Small intestine (tissue), 7 donors: ENCODE measurements at regions not wholly inside any gene's neighbourhood (a gene's known extent, or its start where the extent isn't known, plus 50 kb on each side); places are given as distances from the start of the nearest gene placed in this dataset.

Source experiments
- DNase-seq, 2 donors: peaks; one replicate each; pipeline versions ENCODE4 v3.0.0 to v3.0.0-alpha.2; 2013
- FAIRE-seq: peaks from 2 replicates; lab custom pipeline; 2012; peaks lifted over from hg19 to GRCh38; lab: Jason Lieb, UNC
- H3K27ac ChIP-seq, 3 donors: one replicate each; pipeline ENCODE4 v1.5.1; 2013; ENCODE audit warnings: low read length in 2 of 3, mild to moderate bottlenecking in 2 of 3, control low read depth in 1 of 3, inconsistent platforms in 1 of 3, low read depth in 1 of 3, moderate library complexity in 1 of 3
- H3K27me3 ChIP-seq, 3 donors: one replicate each; pipeline ENCODE4 v1.6.1; 2013; ENCODE audit warnings: low read length in 3 of 3, inconsistent platforms in 1 of 3; ENCODE audit not compliant: control insufficient read depth in 3 of 3, insufficient read depth in 3 of 3
- H3K36me3 ChIP-seq, 3 donors: one replicate each; pipeline ENCODE4 v1.6.1; 2013; ENCODE audit warnings: low read length in 3 of 3, inconsistent platforms in 1 of 3, low read depth in 1 of 3, mild to moderate bottlenecking in 1 of 3, moderate library complexity in 1 of 3; ENCODE audit not compliant: control insufficient read depth in 3 of 3, insufficient read depth in 2 of 3
- H3K4me1 ChIP-seq, 3 donors: one replicate each; pipeline ENCODE4 v1.6.1; 2013; ENCODE audit warnings: low read length in 2 of 3, inconsistent platforms in 1 of 3, low read depth in 1 of 3, mild to moderate bottlenecking in 1 of 3, moderate library complexity in 1 of 3; ENCODE audit not compliant: control insufficient read depth in 3 of 3, insufficient read depth in 2 of 3
- H3K4me3 ChIP-seq, 3 donors: one replicate each; pipeline ENCODE4 v1.5.1; 2013; ENCODE audit warnings: low read length in 3 of 3, control low read depth in 1 of 3, inconsistent platforms in 1 of 3, low read depth in 1 of 3, mild to moderate bottlenecking in 1 of 3, moderate library complexity in 1 of 3
- H3K9me3 ChIP-seq, 2 donors: one replicate each; pipeline ENCODE4 v1.6.1; 2013; ENCODE audit warnings: low read depth in 1 of 2, low read length in 1 of 2; ENCODE audit not compliant: control insufficient read depth in 2 of 2, insufficient read depth in 1 of 2
- WGBS, 3 donors: extraction: QIAGEN DNeasy Blood & Tissue Kit; methylation state at CpG; one replicate each; pipeline ENCODE4 v1.1.7; 2013; 5-methylcytosine and 5-hydroxymethylcytosine counted together
- donor health status: healthy with polysubstance abuse.
- donor health status: control.
- donor health status: control.
- donor health status: Bipolar disorder and iron deficiency.
- donor health status: healthy.

DNA sequence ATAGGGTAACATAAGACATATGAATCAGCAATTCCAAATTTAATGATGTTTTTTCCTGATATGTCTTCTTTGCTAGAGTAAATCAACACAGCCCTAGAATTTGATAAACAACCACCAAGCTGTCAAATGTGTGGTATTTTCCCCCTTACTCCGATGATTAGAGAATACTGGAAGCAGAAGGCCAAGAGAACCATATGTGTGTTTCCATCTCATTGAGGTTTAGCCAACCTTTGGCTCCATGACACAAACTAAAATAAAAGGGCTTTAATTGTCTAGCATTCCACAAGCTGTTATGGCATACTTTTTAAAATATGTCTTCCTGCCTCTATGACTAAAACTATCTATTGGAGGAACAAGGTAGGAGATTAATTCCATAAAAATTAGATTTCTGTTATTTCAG lies 1222.4 kb upstream of the AGA start:
- Histone ChIP-seq H3K27me3 (no peaks in the 10 kb centered on the region), H3K27ac (no peak overlapping the region), H3K36me3 (no peaks in the 10 kb centered on the region), H3K4me3 (no peak overlapping the region), H3K4me1 (no peaks in the 10 kb centered on the region), H3K9me3 (no peaks in the 10 kb centered on the region)
- no peak for DNase-seq
- no peak for FAIRE-seq
- 81 to 98% (median 88%) methylated on average over 1 of the region's 1 CpG for WGBS, 3 donors

DNA sequence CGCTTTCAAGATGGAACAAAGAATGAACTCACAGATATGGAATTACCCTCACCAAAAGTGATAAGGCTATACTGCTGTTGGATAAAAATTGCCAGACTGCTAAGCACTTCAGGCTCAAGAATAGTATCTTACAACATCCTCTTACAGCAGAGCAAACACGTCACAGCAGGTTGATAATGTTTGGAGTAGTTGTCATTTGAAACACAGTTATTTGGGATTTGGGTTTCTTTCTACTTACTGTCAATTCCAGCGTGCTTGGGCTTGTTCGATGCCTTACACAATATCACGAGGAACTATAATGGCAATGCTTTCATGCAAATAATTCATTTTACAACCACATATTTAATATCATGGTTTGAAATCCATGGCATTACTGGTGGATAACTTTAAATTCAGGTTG lies 1223.7 kb upstream of the AGA start:
- H3K27ac ChIP-seq, result no peak overlapping the region
- H3K27me3 ChIP-seq, result no peaks in the 10 kb centered on the region
- 72 to 82% (median 80%) methylated on average over 5 of the region's 5 CpGs for WGBS, 3 donors
- no peak overlapping the region for H3K4me3 ChIP-seq
- no peaks in the 10 kb centered on the region for H3K9me3 ChIP-seq
- no peaks in the 10 kb centered on the region for H3K36me3 ChIP-seq
- no peaks in the 10 kb centered on the region for H3K4me1 ChIP-seq
- no peak for DNase-seq
- no peak for FAIRE-seq

DNA sequence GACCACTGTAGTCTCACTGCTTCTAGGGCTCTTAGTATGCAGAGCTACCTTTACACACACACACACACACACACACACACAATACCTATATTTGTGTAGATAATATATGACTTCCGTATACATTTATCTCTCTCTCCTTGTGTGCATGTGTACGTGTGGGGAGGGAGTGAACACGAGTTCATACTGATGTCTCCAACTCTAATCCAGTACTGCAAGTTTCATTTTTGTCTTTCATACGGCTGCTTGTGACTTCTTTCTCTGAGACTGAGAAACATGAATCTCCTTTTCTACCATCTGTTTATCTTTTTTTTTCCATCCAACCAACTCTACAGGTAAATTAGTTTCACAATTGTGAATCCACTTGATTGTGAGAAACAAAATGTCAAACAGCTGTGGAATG lies 1229.5 kb upstream of the AGA start:
- DNase-seq, result no peak
- WGBS, 3 donors, result 76 to 85% (median 78%) methylated on average over 4 of the region's 4 CpGs
- H3K27ac ChIP-seq, result no peak overlapping the region
- no peak overlapping the region for H3K4me3 ChIP-seq
- no peaks in the 10 kb centered on the region for H3K9me3 ChIP-seq
- no peaks in the 10 kb centered on the region for H3K27me3 ChIP-seq
- no peaks in the 10 kb centered on the region for H3K4me1 ChIP-seq
- H3K36me3 ChIP-seq, result no peaks in the 10 kb centered on the region
- no peak for FAIRE-seq

DNA sequence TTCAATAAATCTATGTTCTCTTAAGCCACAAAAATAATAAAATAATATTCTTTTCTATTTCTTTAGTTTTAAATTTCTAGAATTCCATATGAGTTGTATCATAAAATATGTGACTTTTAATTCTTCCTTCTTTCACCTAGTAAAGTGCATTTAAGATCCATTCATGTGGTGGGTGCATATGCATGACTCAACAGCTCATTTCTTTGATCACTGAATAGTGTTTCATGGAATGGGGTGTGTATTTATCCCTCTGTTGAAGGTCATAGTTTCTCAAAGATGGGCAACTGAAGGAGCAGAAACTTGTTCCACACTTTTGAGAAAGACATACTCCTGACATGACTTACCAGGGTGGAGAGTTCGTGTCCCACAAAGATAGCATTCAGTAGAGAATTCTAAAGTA lies 1230.3 kb upstream of the AGA start:
- WGBS, 3 donors, result 51 to 62% (median 53%) methylated on average over 1 of the region's 1 CpG
- Histone ChIP-seq H3K36me3 (no peaks in the 10 kb centered on the region), H3K27ac (no peak overlapping the region), H3K27me3 (no peaks in the 10 kb centered on the region), H3K9me3 (no peaks in the 10 kb centered on the region), H3K4me3 (no peak overlapping the region), H3K4me1 (no peaks in the 10 kb centered on the region)
- FAIRE-seq, result no peak
- DNase-seq, result no peak

DNA sequence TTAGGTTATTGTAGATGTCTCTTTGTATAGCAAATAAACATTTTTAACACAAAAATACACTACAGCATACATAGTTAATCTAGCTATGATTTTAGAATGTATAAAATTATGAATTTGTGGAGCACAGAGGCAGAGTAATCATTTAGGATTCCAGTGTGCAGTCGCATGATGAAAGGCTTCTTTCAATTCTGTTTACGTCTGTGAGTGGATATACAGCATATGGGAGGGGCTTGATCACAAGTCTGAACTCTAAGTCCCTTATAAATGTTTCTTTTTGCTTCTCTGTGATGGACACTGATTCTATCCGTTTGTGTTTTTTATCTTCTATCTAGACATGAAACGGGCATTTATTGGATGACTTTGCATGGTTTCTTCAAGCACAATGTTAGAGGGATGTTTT lies 1239.6 kb upstream of the AGA start:
- Histone ChIP-seq H3K36me3 (no peaks in the 10 kb centered on the region), H3K4me1 (no peaks in the 10 kb centered on the region), H3K27ac (no peak overlapping the region), H3K27me3 (no peaks in the 10 kb centered on the region), H3K4me3 (no peak overlapping the region), H3K9me3 (no peaks in the 10 kb centered on the region)
- FAIRE-seq, result no peak
- DNase-seq, result no peak
- 53 to 76% (median 56%) methylated on average over 4 of the region's 4 CpGs for WGBS, 3 donors

DNA sequence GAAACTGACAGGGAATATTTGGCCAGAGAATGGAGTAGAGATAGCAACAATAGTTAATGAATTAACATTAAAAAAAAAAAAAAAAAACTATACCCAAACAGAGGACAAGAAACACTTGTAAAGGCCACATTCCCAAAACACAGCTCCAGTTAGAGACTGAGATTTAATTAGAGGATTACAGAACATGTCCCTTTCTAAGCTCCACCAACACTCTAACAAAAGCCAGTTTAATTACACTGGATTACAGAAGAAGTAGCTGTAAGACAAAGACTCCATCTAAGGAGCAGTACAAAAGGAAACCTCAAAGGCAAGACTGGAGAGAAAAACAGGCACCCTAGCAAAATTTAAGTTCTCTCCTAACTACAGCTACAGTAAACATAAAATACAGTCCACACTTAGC lies 1247.7 kb upstream of the AGA start:
- no peaks in the 10 kb centered on the region for H3K9me3 ChIP-seq
- H3K27me3 ChIP-seq, result no peaks in the 10 kb centered on the region
- H3K27ac ChIP-seq, result no peak overlapping the region
- H3K4me3 ChIP-seq, result no peak overlapping the region
- DNase-seq (no peak), FAIRE-seq (no peak)
- H3K36me3 ChIP-seq, result no peaks in the 10 kb centered on the region
- no peaks in the 10 kb centered on the region for H3K4me1 ChIP-seq

DNA sequence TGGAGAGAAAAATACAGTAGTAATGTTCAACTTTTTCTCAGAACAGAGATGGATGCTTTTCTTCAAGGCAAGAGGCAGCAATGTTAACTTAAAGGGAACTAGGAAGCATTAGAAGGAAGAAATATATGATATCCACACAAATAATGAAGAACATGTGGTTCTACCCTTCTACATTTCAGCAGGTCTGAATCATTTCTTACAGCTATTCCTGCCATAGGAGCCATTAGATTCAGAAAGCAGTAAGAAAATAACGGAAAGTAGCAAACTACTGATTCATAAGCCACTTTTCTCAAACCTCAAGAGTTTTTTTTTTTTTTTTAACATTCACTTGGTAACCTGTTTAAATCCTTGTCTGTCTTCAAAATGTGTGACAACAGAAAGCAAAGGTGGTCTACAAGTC lies 1251.6 kb upstream of the AGA start:
- DNase-seq, result no peak
- no peak overlapping the region for H3K4me3 ChIP-seq
- H3K27ac ChIP-seq, result no peak overlapping the region
- no peaks in the 10 kb centered on the region for H3K36me3 ChIP-seq
- no peaks in the 10 kb centered on the region for H3K4me1 ChIP-seq
- WGBS, 3 donors, result 74 to 81% (median 79%) methylated on average over 1 of the region's 1 CpG
- H3K9me3 ChIP-seq, result no peaks in the 10 kb centered on the region
- FAIRE-seq, result no peak
- H3K27me3 ChIP-seq, result no peaks in the 10 kb centered on the region

DNA sequence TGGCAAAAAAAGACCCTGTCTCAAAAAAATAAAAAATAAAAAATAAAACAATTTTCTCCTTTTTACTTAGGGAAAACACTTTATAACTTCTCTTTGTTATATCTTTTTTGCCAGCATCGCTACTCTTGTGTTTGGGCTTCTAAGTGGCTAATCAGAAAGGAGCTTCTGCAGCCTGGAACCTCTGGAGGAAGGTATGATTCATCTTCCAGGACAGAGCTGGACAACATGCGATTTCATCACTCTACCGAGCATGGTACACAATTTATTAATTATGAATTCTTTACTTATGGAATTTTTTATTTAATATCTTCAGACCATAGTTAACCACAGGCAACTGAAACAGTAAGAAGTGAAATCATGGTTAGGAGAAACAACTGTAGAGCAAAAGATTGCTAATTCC lies 1254.3 kb upstream of the AGA start:
- no peak for FAIRE-seq
- WGBS, 3 donors, result 78 to 88% (median 84%) methylated on average over 3 of the region's 3 CpGs
- Histone ChIP-seq H3K36me3 (no peaks in the 10 kb centered on the region), H3K9me3 (no peaks in the 10 kb centered on the region), H3K27ac (no peak overlapping the region), H3K27me3 (no peaks in the 10 kb centered on the region), H3K4me1 (no peaks in the 10 kb centered on the region), H3K4me3 (no peak overlapping the region)
- DNase-seq, result no peak

DNA sequence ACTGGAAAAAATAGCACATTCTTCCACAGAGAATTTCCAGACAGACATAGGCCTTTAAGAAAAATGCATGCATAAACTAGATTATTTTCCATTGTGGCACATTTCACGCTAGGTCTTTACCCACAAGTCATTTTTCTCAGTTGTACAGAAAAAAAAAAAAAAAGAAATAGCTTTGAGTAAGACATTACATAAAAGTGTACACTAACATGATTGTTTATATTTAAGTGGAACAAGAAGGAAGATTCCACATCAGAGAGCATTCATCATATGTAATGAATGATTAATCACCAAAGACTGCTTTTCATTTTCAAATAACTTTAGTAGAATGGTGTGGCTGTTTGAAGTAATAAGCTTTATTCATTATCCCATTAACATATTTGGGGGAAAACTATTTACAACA lies 1270.2 kb upstream of the AGA start:
- Histone ChIP-seq H3K4me1 (no peaks in the 10 kb centered on the region), H3K27ac (no peak overlapping the region), H3K9me3 (peaks cover 0 to 9% of the 10 kb centered on the region in 2 donors), H3K4me3 (no peak overlapping the region), H3K36me3 (no peaks in the 10 kb centered on the region), H3K27me3 (no peaks in the 10 kb centered on the region)
- FAIRE-seq, result no peak
- DNase-seq, result no peak
- 57 to 75% (median 63%) methylated on average over 1 of the region's 1 CpG for WGBS, 3 donors
